GM18867 (cell line): ENCODE measurements at regions not wholly inside any gene's neighbourhood (a gene's known extent, or its start where the extent isn't known, plus 50 kb on each side); places are given as distances from the start of the nearest gene placed in this dataset.

Experiments used
- ATAC-seq: cut with Tn5 transposase; IDR thresholded peaks from one replicate; pipeline ENCODE4 v1.9.1; 2021; ENCODE audit warnings: mild to moderate bottlenecking, moderate library complexity; ENCODE audit not compliant: unreplicated experiment

- ATAC-seq = no peak
Measured at GRCh38 chr4:31984872-31985271, 1264.7 kb downstream of the PCDH7 start.

GRCh38 chr4:31995943-31996901 lies 1276.1 kb downstream of the PCDH7 start:
- ATAC-seq = no peak

GRCh38 chr4:31998807-31999206 lies 1278.6 kb downstream of the PCDH7 start:
- no peak for ATAC-seq

- ATAC-seq = no peak
Measured at GRCh38 chr4:31999848-32000247, 1279.7 kb downstream of the PCDH7 start.

GRCh38 chr4:32000846-32001488 lies 1280.8 kb downstream of the PCDH7 start:
- ATAC-seq = no peak

- ATAC-seq = no peak
Measured at GRCh38 chr4:32002037-32002747, 1282.0 kb downstream of the PCDH7 start.

GRCh38 chr4:32003548-32003947 lies 1283.4 kb downstream of the PCDH7 start:
- ATAC-seq = no peak

- no peak for ATAC-seq
Measured at GRCh38 chr4:32010221-32010620, 1290.1 kb downstream of the PCDH7 start.

- ATAC-seq = no peak
Measured at GRCh38 chr4:32022071-32022470, 1301.9 kb downstream of the PCDH7 start.

GRCh38 chr4:32025851-32026459 lies 1305.8 kb downstream of the PCDH7 start:
- ATAC-seq = no peak

GRCh38 chr4:32030406-32030805 lies 1310.2 kb downstream of the PCDH7 start:
- no peak for ATAC-seq

- no peak for ATAC-seq
Measured at GRCh38 chr4:32031026-32031425, 1310.9 kb downstream of the PCDH7 start.

GRCh38 chr4:32032136-32032672 lies 1312.0 kb downstream of the PCDH7 start:
- no peak for ATAC-seq

GRCh38 chr4:32037399-32037798 lies 1317.2 kb downstream of the PCDH7 start:
- ATAC-seq = no peak

- no peak for ATAC-seq
Measured at GRCh38 chr4:32042486-32043247, 1322.5 kb downstream of the PCDH7 start.

GRCh38 chr4:32043248-32043633 lies 1323.1 kb downstream of the PCDH7 start:
- no peak for ATAC-seq

GRCh38 chr4:32061916-32062315 lies 1341.7 kb downstream of the PCDH7 start:
- ATAC-seq = no peak

- no peak for ATAC-seq
Measured at GRCh38 chr4:32073542-32073941, 1353.4 kb downstream of the PCDH7 start.

- ATAC-seq = no peak
Measured at GRCh38 chr4:32087211-32087610, 1367.0 kb downstream of the PCDH7 start.

GRCh38 chr4:32094987-32095386 lies 1374.8 kb downstream of the PCDH7 start:
- ATAC-seq = no peak
